AG09319 (cell line): ENCODE measurements at regions not wholly inside any gene's neighbourhood (a gene's known extent, or its start where the extent isn't known, plus 50 kb on each side); places are given as distances from the start of the nearest gene placed in this dataset.

Source experiments
- DNase-seq: peaks from one replicate; pipeline ENCODE4 v3.0.0-alpha.2; 2010; ENCODE audit warnings: low read depth; ENCODE audit errors: extremely low read depth
- CTCF ChIP-seq: IDR thresholded peaks from 2 replicates; pipeline ENCODE4 v1.5.1; 2011; ENCODE audit warnings: low read depth, mild to moderate bottlenecking, inconsistent platforms, low read length, moderate library complexity

GRCh38 chr3:178428037-178428436, 108.2 kb upstream of the KCNMB2 start:
- no peak for DNase-seq
- TF ChIP-seq CTCF: no peak

GRCh38 chr3:178434206-178434805, 101.9 kb upstream of the KCNMB2 start:
- peak; percentile 27 for TF ChIP-seq CTCF
- DNase-seq: no peak

GRCh38 chr3:178435575-178435974, 100.7 kb upstream of the KCNMB2 start:
- no peak for TF ChIP-seq CTCF
- DNase-seq: no peak

- peak; percentile 60 for TF ChIP-seq CTCF
- DNase-seq: no peak
Measured at GRCh38 chr3:178436773-178437172, 99.5 kb upstream of the KCNMB2 start.

- TF ChIP-seq CTCF: no peak
- DNase-seq: no peak
Measured at GRCh38 chr3:178437236-178437635, 99.0 kb upstream of the KCNMB2 start.

- TF ChIP-seq CTCF: no peak
- no peak for DNase-seq
Measured at GRCh38 chr3:178439504-178439903, 96.7 kb upstream of the KCNMB2 start.

GRCh38 chr3:178440043-178440442, 96.2 kb upstream of the KCNMB2 start:
- no peak for TF ChIP-seq CTCF
- no peak for DNase-seq
